NCI-H146 treated with DMSO at 0.1 percent for 48 hours (cell line): ENCODE measurements at regions not wholly inside any gene's neighbourhood (a gene's known extent, or its start where the extent isn't known, plus 50 kb on each side); places are given as distances from the start of the nearest gene placed in this dataset.

Experiments used
- DNase-seq: peaks from one replicate; lab custom pipeline; 2025; ENCODE audit not compliant: unreplicated experiment; lab: John Stamatoyannopoulos, UW

GRCh38 chr17:81345228-81346089 lies 49.8 kb upstream of the BAHCC1 start:
- DNase-seq, result peak; percentile 70
